Activated CD8-positive, alpha-beta memory T cell treated with anti-CD3 and anti-CD28 coated beads, Interleukin-2, amount 50 U/mL, for 4 hours (primary cell): ENCODE measurements at regions not wholly inside any gene's neighbourhood (a gene's known extent, or its start where the extent isn't known, plus 50 kb on each side); places are given as distances from the start of the nearest gene placed in this dataset.
"Not testable (repeated sequence)": the region's sequence is repeated elsewhere in the genome, so short reads cannot be mapped to it uniquely, and the experiment has no call there.

Experiments
- DNase-seq: peaks from one replicate; pipeline ENCODE4 v3.0.0-alpha.2; 2020

DNA sequence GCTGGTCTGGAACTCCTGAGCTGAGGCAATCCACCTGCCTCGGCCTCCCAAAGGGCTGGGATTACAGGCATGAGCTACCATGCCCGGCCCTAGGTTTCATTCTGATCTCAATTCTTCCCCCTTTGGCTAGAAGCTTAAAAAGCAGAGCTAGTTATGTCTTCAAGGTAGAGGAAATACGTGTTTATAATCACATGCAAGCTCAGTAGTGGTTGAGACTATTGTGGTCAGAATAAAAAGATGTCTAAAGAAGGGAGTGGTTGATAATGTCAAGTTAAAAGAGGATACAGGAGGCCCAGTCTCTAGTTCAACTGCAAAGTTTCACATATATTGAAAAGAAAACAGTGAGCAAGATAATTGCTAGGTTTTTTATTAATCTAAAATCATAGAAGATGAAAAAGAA lies 807.8 kb upstream of the ACVR2A start:
- DNase-seq, result no peak

DNA sequence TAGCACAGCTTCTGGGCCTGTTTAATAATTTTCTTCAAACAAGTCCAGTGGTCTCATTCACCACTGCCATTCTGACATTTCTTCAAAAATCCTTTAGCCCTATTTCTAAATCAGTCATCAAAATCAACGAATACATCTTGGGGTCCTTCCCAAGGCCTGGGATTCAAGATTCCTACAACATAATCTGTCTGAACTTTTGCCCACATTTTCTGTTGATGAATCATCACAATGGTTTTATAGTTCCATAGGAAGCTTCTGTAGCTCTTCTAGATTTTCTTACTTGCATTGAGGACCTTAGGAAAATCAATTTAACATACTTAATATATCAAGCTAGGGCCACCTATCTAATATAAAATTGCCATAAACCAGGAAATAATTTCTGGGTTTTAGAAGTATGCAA lies 811.8 kb upstream of the ACVR2A start:
- no peak for DNase-seq

DNA sequence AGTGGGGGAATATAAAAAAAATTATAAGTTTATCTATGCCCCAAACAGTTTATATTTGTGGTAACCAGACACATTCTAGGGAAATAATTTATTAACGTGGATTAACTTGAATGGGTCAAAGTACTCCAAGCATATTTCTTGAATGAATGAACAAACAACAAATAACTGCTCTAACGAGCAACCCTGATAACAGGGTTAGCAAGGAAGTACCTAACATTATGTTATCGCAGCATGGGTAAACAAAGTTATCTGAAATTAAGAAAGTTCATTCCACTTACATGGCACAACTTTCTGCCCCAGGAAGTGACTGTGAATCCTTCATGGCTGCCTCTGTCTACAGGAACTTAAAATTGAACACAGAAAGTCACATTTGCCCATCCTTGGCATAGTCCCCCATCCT lies 812.9 kb upstream of the ACVR2A start:
- DNase-seq, result no peak

DNA sequence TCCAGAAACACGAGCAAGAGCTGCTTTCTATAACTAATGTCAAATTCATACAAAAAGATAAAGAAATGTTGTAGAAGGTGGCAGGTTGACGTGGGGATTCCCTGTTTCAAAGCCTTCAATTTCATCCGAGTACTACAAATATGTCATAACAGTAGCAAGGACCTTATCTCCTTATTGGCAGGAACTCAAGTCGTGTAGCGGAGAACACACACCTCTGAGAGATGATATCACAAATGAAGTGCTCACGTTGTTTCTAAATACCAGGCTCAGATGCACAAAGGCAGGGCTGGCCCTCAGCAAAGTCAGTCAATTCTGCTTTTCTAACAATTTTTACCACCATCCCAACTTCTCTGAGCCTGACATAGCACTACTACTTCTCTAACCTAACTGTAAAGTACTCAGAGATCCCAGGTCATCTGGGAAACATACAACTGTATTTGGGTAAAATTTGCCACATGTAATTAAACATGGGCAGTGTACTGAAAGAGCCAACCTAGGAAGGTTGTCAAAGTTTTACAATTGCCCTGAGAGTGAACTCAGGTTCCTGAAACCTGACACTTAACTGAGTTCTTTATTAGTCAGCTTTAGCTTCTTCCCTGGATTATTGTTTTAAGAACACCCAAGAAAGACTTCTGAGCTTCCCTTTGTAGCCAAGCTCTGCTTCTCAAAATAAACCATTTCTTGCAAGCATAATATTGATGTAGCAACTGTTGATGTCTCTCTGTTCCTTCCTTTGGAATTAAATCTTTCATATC lies 813.7 kb upstream of the ACVR2A start:
- no peak for DNase-seq

DNA sequence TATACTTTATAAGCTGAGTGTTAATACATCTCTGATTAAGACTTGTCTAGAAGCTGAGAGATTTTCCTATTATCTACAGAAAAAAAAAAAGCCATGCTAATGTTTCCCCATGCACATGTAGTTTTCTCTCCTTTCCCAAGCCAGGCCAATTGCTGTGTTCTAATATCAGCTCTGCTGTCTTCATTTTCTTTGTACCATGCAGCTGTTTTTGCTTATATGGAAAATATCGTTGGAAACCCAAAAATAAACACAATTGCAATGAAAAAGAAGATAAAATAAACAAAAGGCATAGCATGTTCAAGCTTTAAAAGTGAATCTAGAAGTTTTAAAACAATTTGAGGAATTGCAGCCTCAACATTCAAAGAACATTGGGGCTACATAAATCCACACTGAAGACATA lies 817.4 kb upstream of the ACVR2A start:
- DNase-seq, result no peak

DNA sequence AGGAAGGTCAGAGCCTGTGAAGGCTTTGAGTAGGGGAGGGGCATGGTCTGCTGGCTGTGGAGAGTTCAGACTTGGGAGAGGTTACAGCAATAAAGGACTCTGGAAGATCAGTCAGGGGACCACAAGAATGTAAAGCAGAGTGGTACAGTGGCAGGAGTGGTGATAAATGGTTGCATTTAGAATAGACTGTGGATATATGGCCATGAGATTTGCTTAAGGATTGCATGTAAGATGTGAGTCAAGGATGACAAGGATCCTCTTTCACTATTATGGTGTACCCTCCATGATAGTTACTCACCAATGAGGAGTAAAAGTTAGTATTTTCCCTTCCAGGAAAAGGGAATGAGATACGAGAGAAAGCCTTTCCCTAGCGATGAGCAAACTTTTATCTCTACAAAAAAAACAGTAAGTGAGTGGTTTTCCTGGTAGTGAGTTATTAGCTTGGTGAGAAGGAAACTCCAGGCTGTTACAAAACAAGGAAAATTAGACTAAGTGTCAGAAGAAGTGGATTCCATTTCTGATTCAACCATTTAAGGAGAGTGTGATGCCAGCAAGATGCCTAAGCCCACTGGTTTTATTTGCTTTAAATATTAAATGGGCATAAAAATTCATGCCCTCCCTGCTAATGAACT lies 818.0 kb upstream of the ACVR2A start:
- no peak for DNase-seq

DNA sequence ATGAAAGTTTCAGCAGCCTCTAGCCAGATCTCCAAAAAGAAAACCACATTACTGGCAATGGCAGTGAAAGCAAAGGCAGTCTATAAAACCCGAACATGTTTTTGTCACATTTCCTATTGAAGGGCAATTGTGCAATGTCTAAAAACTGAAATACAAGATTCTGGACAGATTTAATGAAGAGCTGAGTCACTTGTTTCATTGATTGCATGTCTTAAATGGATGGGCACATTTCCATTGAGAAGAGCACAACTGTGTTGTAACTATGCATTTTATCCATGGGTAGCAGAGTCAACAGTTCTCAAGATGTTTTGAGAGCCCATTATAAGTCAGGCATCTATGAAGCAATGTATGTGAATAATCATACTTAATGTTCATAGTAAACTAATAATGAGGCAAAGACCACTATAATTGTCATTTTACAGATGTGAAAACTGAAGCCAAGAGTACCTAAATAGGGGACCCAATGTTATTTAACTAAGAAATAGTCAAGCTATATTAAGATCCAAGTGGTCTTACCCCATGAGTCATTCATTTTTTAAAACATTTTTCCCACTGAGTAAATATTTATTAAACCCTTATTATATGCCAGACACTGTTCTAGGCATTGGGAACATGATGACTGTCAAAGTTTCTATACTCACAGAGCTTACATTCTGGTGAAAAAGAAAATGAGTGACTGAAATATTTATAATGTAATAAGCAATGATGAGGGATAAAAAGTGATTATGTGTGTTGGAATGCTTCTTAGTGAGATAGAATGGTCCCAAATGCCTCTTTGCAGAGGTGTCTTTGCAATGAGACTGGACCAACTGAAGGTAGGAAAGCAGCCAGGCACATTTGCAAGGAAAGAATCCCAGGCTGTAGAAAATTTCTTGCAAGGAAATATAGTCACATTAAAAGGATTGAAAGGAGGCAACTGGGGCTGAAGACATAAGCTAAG lies 818.9 kb upstream of the ACVR2A start:
- no peak for DNase-seq

DNA sequence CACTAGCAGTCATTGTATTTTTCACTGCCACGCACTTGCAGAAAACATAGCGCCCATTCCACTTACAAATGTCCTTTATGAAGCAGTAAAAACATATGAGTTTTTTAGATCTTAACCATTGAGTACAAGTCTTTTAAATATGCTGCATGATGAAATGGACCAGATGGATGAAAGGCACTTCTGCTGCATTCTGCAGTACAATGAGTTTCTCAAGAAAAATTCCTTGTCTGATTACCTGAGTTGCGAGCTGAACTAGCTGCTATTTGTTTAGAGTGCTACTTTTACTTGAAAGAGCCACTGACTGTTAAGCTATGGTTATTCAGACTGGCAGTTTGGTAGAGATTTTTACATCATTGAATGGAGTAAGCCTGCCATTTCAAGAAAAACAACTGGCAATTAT lies 825.5 kb upstream of the ACVR2A start:
- DNase-seq, result no peak

DNA sequence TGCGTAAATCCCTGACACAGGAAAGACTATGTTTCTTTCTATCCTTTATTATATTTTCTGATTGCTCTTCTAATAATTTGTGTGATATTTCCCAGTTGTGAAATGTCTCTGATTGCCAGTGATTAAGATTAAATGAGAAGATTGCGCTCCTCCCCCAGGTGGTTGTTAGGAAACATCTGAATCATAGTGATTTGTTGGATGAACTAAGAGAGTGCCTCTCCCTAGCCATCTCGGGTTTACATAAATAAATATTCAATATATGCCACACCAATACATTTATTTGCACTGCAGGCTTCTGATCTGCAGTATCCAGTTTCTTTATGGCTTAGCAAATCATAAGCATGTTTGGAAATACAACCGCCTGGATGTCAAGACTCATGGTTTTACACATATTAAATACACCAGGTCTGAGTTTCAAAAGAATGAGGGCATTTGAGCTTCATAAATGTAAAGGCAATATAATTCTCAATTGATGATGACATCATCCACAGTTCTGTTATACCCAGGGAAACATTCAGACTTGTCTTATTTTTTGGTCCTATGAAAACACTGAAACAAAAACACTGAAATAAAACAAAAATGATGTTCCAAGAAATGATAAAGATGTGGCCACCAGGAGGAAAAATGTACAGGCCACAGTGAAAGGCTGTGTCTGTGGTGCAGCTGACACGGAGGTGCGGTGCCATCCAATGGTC lies 826.7 kb upstream of the ACVR2A start:
- DNase-seq, result no peak

DNA sequence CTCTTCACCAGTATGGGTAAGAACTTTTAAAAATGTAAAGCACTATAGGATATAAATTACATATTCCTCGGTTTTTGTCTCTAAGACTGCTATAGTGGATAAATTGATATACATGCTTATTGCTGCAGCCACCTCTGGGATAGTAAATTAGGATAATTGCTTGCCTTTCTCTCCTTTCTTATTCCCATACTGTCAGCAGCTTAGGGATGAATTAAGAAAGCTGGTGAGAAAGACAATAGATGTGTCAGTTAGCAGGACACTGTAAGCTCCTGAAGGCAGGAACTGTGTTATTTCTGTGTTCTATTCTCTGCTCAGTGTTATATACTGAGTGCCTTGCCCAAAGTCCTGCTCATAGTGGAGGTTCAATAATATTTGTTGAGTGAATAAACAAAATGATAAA lies 828.6 kb upstream of the ACVR2A start:
- no peak for DNase-seq

DNA sequence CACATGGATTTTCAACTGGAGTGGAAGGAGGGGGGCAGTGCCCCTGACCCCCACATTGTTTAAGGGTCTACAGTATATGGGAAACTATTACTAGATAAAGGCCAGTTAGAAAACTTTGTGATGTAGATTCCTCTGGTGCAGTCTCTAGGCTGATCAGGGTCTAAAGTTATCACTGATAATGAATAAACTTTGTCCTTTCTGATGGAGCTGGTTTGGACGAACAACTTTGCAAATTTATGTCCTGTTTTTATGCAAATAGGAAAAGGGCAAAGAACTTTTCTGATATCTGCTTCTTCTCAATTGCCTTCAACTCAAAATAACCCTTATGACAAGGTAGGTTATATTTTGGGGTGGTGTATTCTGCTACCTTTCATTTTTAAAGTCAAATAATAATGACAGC lies 829.2 kb upstream of the ACVR2A start:
- no peak for DNase-seq

DNA sequence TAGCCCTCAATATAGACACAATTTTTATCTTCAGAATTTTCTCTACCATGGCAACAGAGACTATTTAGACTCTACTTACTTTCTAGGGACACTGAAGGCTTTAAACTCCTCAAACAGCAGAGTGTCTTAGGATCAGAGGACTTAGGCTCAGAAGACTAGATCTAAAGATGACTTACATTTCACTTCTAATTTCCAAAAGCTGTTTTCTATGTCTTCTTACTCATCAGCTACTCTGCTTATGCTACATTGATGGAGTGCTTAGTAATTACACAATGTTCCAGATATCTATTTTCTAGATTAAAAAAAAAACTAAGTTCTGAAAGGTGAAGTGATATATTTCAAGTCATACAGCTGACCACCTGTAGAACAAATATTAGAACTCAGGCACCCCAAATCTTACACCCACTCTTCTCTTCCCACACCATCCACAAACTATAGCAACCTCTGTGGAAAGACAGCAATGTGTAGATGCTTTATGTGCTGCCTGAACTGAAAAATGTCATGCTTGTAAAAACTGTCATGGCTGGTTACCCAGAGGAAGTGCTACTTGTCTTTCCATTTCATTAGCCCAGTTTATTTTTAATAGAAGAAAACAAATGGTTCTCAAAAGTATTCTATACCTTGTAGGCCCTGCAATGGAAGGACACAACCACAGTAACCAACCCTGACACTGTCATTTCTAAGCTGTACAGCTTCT lies 831.0 kb upstream of the ACVR2A start:
- DNase-seq, result no peak

DNA sequence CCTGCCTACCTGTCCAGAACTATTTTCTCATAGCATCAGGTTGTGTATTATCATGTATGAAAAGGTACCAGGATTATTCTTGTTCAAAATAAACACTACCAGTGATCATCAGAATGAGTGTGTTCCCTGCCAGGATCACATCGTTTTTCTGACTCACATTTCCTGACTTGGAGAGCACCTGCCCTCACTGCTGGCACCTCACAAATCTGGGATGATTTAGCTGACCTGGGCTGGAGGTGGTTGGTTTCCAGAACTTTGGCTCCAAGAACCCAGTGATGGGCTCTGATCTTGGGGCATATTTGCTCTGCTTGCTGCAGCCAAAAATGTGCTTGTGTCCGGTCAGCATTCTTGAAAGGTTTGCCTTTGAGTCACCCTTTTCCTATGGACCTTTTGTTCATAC lies 836.3 kb upstream of the ACVR2A start:
- no peak for DNase-seq

DNA sequence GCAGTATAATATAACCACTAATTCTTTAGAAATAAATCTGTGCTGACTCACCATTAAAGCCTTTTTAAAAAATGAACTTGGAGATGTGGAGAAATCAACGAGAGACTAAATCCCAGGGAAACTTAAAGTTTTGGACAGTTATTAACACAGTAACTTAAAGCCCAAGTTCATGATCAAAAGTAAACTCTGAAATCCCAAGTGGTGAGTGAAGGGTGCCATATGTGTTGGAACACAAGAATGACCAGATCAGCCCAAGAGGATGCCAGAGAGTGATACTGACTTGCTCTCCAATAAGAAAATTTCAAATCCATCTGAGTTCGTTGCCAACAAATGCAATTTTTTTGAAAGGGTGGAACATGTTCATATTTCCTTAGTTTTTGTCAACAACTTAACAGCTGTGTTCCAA lies 838.1 kb upstream of the ACVR2A start:
- no peak for DNase-seq

DNA sequence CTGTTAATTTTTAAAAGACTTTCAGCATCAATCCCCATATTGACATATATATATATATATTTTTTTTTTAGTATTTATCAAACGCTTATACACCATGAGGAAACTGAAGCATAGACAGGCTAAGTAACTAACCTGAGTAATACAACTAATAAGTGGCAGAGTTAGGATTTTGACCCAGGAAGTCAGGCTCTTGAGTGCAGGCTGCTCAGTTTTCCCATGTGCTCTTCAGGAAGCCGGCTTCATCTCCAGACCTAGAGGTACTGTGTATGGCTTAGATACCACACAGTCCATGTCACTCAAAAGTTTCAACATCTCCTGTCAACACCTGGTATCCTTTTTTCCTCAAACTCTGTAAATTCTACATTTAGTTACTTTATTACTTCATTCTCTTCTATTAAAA lies 841.7 kb upstream of the ACVR2A start:
- DNase-seq, result no peak

DNA sequence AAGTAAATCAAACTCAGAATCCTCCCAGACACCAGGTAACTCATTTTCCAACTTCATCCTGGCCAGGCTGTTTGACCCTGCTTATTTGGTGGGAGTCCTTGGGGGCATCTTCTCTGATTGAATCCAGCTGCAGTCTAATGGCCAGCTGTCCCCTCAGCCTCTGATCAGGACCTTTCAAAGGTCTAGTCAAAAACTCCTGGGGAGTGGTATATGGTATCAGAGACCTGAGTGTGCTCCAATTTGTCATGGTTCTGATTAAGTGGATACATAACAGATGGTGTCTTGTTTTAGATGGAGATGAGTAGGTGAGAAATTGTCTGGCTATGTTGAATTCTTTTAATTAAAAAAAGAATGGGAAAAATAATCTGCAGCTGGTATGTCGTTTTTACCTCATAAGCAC lies 842.6 kb upstream of the ACVR2A start:
- no peak for DNase-seq

DNA sequence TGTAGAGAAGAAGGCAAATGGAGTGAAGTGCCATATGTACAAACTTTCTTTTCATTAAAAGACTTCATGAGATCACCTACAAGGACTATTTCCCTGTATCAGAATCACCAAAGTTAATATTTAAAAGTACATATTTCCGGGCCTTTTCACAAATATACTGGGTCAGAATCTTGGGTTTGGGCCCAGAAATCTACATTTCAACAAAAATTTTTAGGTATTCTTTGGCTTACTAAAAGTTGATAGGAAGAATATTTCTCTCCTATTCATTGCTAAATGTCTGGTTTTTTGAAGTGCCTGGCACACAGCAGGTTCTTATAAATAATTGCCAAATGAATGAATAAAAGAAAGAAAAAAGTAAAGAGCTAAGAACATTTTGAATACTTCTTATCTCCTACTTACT lies 843.8 kb upstream of the ACVR2A start:
- DNase-seq, result no peak

DNA sequence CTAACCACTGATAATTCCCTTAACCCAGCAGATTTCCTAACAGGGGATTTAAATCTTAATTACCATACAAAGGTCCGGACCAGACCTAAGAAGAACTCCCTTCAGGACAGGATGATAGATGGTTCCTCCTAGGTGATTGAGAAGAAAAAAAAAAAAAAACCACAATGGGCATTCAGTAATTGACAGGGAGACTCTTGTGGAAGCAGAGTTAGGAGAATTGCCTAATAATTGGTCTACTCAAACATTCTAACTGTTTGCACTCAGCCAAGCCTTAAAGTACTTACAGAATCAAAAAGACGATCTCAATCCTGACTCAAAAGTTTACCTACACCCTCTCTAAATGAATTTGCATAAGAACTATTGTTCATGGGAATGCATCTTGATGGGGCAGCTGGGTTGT lies 844.7 kb upstream of the ACVR2A start:
- DNase-seq, result not testable (repeated sequence)

DNA sequence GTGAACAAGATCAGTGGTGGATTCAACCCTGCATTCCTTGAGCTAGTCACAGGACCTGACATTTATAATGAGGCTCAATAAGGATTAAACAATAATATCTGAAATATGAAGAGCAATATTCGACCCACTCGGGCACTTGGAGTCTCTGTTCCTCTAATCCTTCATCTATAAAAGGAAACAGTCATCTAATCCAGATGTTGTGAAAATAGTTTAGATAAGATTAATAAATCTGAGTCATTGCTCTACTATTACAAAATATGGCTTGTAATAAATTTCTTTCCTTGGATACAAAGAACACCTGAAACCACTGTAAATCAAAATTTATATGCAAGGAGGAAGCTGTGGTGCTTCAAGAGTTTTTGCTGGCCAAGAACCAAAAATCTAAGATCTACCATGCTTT lies 846.9 kb upstream of the ACVR2A start:
- no peak for DNase-seq

DNA sequence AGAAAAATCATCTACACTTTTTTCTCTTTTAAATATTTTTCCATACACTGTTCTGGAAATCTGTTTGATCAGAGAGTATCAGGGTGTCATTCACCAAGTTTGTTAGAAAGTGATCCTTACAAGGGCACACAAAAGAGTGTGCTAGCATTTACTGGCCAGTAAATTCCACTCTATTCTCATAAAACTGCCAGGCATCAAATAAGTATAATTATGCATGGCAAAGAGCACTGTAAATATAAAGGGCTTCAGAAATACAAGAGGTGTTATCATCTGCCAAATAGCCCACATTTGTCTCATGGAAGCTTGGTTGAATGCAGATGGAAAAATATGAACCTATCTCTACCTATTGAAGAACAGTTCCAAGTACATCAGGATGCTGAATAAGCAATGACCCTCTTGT lies 847.3 kb upstream of the ACVR2A start:
- no peak for DNase-seq

DNA sequence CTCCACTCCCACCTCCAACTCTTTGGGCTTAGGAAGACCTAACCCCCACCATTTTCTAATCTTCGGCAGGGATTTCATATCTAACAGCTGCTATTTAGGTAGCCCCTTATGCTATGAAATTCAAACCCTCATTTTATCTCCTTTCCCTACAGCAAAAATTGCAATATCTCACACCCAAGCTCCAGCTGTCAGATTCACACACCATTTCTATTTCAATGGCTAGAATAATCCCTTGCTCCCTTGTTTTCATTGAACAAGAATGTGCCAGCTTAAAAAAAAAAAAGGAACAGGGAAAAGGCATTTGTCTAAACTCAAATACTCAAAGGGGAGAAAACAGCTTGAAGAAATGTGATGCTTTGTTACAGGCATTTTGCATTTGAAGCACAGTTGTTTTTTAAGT lies 850.6 kb upstream of the ACVR2A start:
- no peak for DNase-seq

DNA sequence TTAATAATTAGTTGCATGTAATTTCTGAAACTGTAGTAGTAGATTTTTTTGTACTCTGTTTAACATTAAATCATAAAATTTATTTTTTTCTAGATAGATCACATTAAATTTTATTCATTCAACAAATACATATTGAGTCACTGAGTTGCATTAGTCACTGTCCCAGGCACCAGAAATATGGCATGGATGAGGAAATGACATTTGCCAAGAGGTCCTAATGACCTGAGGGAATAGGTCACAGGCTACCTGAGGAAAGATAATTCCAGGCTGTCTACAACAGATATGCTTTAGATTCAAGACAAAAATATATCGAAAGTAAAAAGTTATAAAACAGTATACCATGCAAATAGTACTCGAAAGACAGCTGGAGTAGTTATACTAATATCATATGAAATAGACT lies 852.4 kb upstream of the ACVR2A start:
- DNase-seq, result no peak

DNA sequence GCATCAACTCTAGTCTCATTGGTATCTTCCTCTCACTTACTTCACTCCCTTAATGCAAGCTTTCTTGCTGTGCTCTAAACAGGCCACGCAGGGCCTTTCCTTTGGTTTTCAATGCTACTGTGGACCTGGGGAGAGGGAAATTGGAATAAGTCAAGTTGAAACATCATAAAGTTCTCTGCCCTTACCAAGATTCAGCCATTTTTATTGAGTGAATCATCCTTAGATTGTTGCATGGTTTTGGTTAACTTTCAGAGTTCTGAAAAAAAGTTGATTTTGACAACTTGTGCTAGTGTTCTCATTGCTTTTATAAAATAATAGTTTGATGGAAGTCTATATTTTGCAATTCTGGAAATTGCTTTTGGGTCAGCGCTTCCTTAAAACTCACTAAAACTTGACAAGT lies 852.8 kb upstream of the ACVR2A start:
- DNase-seq, result no peak
